ENCODE measurements at regions not wholly inside any gene's neighbourhood (a gene's known extent, or its start where the extent isn't known, plus 50 kb on each side); places are given as distances from the start of the nearest gene placed in this dataset.

- Histone ChIP-seq H3K36me3 (ENCODE audit: control insufficient read depth in 1 of 2, insufficient read depth in 2 of 2, low read length in 2 of 2) (no peaks in the 10 kb centered on the region), H2AFZ (ENCODE audit: low read depth, low read length, poor library complexity, severe bottlenecking) (no peak overlapping the region), H3K4me1 (ENCODE audit: control insufficient read depth in 1 of 2, insufficient read depth in 2 of 2, low read length in 2 of 2) (no peaks in the 10 kb centered on the region), H3K9me3 (ENCODE audit: control insufficient read depth in 1 of 2, insufficient read depth in 1 of 2, low read depth in 1 of 2, low read length in 2 of 2) (peaks cover 0 to 15% of the 10 kb centered on the region in 2 experiments; a peak in 2 of 4 replicates), H3K27me3 (ENCODE audit: insufficient read depth, low read length) (no peaks in the 10 kb centered on the region), H3K9me2 (ENCODE audit: insufficient read depth) (no peaks in the 10 kb centered on the region), H4K20me1 (ENCODE audit: insufficient read depth) (no peaks in the 10 kb centered on the region), H3K4me2 (ENCODE audit: low read length) (no peak overlapping the region), H3K9ac (ENCODE audit: low read length) (no peak overlapping the region), H3K79me2 (ENCODE audit: insufficient read depth, low read length) (no peaks in the 10 kb centered on the region), H3K27ac (ENCODE audit: low read depth, low read length) (no peak overlapping the region), H3K4me3 (replicated peaks in 1 of 2; ENCODE audit: low read depth in 1 of 2, low read length in 2 of 2) (no peak overlapping the region)
- ChIA-PET POLR2A (no interaction called here), CTCF (no interaction called here), RAD21 (ENCODE audit: low non-redundant PET in 1 of 2, low total read pairs in 2 of 2, uncharacterized antibody in 2 of 2, unreplicated experiment in 2 of 2) (no interaction called here)
- intact Hi-C loops (cut with micrococcal nuclease) = no loop called here
- TF ChIP-seq ZBTB33 (IDR thresholded peaks at IDR 0.05; ENCODE audit: extremely low read depth, insufficient replicate concordance, low read length) = no peak
- no peak for TF ChIP-seq CBX3 (IDR thresholded peaks at IDR 0.05; ENCODE audit: low read depth)
- no peak for TF ChIP-seq POLR2AphosphoS5 (IDR thresholded peaks at IDR 0.05; ENCODE audit: low read depth, low read length)
- TF ChIP-seq MAX (IDR thresholded peaks at IDR 0.05) = no peak
- no peak for TF ChIP-seq CEBPB (IDR thresholded peaks at IDR 0.05; ENCODE audit: low read depth)
- TF ChIP-seq POLR2A (IDR thresholded peaks at IDR 0.05; ENCODE audit: borderline replicate concordance, extremely low read depth, insufficient read depth, insufficient read length) = no peak
- no peak for TF ChIP-seq ZNF274 (IDR thresholded peaks at IDR 0.05; ENCODE audit: low read depth, low read length)
- no peak for TF ChIP-seq EZH2phosphoT487 (IDR thresholded peaks at IDR 0.05; ENCODE audit: borderline replicate concordance)
- TF ChIP-seq EGR1 (IDR thresholded peaks at IDR 0.05; ENCODE audit: low read depth) = no peak
- TF ChIP-seq SIN3A (IDR thresholded peaks at IDR 0.05; ENCODE audit: low read depth) = no peak
- no peak for TF ChIP-seq TCF7L2 (IDR thresholded peaks at IDR 0.05; ENCODE audit: borderline replicate concordance, extremely low read depth, insufficient read depth, insufficient read length)
- no peak for TF ChIP-seq ZFX (IDR thresholded peaks at IDR 0.05)
- TF ChIP-seq SRF (IDR thresholded peaks at IDR 0.05; ENCODE audit: low read depth) = no peak
- TF ChIP-seq YY1 (IDR thresholded peaks at IDR 0.05; ENCODE audit: extremely low read depth, insufficient replicate concordance, low read depth, low read length) = no peak
- no peak for ATAC-seq
- BruUV-seq (replicated peaks) = no TSS peak
- no peak for DNase-seq (ENCODE audit: low read depth, low spot score)
Observed at GRCh38 chr2:21650569-21650968, 526.8 kb downstream of the TDRD15 start.
